RCC 7860 (cell line): ENCODE measurements at regions not wholly inside any gene's neighbourhood (a gene's known extent, or its start where the extent isn't known, plus 50 kb on each side); places are given as distances from the start of the nearest gene placed in this dataset.
A peak's percentile ranks its signal among the peaks of the same experiment; 100 is the strongest.
"Not testable (repeated sequence)": the region's sequence is repeated elsewhere in the genome, so short reads cannot be mapped to it uniquely, and the experiment has no call there.

Experiments
- DNase-seq: peaks from one replicate; pipeline ENCODE4 v3.0.0-alpha.2; 2015; ENCODE audit warnings: low spot score
- FAIRE-seq: peaks from 2 replicates; lab custom pipeline; 2012; peaks lifted over from hg19 to GRCh38; lab: Jason Lieb, UNC

DNA sequence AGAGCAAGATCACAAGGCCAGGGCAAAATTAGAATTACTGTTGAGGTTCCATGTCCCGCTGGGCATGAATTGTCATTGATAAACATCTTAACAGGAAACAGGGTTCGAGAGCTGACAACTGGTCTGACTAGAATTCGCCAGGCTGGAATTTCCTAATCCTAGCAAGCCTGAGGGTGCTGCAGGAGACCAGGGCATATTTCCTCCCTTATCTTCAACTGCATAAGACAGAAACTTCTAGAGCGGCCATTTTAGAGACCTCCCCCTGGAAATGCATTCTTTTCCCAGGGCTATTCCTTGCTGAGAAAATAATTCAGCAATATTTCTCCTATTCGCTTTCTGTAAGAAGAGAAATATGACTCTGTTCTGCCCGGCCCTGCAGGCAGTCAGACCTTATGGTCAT is 158.6 kb upstream of the CCN2 start:
- not testable (repeated sequence) for FAIRE-seq, DNase-seq

DNA sequence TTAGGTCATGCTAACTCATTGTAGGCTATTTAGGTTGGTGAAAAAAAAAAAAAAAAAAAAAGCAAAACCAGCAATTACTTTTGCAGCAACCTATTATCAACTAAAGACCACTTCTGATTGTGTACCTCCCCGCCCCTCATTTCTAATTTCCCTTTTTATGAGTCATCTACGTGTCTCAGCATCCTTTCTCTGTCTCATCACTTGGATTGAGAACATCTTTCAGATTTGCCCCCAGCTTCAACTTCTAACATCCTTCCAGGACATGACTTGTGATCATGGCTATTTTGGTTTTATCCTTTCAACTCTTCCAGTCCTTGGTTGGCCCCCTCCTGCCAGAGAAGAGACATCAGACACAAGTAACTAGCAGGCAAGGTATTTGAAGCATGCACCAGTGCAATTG is 156.7 kb upstream of the CCN2 start:
- FAIRE-seq (no peak), DNase-seq (no peak)

DNA sequence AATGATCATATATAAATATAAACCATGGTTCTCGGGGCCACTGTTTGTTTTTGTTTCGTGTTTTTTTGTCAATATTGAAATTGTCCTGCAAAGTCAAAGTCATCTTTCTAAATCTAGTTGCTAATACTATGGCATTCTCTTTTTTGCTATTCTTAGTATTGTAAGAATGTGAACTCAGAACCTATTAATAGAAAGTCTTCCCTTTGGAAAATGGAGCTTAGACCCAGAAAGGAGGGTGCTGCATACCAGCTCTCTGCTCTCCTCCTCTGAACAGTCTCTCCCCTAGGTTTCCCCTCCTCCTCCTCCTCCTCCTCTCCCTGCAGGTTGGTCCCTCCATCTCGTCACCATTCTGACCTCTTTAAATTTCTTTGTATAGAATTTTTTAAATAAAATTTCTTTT is 150.4 kb upstream of the CCN2 start:
- FAIRE-seq (no peak), DNase-seq (no peak)

DNA sequence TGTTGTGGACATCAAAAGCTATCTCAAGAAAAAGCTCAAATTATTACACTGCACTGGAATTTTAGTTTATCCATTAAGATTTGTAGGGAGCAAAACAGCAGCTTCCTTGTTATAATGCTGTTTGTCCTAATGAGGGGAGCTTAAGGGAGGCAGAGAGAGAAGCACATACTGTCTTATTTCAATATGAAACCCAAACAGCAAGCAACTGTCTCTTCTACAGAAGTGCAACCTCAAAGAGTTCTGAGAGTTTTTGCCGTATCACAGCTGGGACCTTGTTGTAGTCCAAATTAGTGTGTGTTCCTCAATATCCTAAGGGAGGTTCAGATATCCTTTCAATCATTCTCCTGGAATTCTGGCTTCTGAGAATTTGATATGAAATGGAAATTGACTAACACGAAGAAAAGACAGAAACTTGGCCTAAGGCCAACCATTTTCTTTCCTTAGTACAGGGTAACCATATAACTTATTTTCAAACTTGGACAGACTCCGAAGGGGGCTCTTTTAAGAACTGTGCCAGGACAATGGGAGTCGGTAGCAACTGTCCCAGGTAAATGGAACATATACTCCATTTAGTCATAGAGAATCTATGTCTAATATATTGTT is 149.3 kb upstream of the CCN2 start:
- FAIRE-seq, result no peak
- no peak for DNase-seq

DNA sequence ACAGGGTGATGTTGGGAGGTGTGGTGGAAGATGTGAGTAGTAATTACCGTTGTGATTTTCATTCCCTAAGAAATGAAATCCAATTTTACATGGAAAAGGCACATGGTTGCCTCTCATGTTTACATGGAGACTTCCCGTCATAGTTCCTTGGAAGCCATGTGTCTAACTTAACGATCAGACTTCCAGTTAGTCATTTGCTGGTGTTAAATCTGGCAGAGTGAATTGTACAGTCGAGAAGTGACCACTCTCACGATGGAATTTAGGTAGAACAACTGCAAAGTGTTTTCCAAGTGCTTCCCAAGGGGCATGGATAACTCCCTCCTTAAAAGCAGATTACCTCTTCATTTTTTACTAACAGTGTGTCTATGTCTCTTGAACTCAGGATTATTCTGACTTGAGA is 145.8 kb upstream of the CCN2 start:
- no peak for DNase-seq
- FAIRE-seq, result no peak

DNA sequence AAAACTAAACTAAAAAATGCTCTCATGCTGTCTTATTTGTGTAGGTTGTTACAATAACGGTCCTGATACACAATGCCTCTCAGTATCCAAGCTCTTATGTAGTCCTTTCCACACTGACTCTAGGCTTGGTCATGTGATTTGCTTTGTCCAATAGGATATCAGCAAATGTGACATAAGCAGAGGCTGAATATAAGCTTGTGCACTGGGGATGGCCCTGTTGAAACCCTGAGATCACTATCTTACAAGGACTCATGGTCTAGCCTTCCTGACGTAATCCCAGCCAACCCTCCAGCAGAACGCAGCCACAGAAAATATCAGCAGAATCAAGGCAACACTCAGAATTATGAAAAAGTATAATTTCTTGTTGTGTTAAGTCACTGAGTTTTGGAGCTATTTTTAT is 145.1 kb upstream of the CCN2 start:
- no peak for DNase-seq
- no peak for FAIRE-seq

DNA sequence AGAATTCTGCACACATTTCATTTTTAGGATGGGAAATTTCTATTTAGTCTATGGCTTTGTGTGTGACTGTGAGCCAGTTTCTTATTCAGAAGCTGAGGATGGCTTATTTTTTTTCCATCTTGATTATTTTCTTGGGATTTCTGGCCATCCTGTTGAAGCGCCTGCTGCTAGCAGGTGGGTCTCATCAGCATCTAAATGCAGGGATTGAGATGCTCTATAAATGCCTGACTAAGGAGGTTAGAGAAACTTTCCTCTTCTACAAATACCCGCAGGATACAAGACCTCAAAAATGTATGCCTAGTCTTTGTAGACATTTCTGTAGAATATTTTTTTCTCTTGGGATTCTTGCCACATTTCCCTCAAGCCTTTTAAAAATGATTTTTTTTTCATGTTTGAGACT is 138.0 kb upstream of the CCN2 start:
- DNase-seq (no peak), FAIRE-seq (no peak)

DNA sequence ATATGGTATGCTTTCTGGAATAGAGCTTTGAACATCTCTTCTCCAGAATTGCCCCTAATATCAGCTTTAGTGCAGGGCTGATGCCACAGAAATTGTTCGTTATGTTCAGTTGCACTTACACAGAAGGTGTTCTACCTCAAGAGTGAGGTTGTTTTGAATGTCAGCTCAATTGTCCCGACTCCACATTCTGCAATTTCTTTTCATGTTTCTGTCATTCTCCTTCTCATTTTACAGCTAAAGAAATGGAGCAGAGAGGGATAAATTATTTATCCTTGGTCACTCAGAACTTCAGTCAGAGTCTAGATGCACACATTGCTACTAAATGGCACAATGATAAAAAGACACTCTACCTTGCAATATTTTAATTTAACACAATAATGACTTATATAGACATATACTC is 137.0 kb upstream of the CCN2 start:
- DNase-seq, result no peak

DNA sequence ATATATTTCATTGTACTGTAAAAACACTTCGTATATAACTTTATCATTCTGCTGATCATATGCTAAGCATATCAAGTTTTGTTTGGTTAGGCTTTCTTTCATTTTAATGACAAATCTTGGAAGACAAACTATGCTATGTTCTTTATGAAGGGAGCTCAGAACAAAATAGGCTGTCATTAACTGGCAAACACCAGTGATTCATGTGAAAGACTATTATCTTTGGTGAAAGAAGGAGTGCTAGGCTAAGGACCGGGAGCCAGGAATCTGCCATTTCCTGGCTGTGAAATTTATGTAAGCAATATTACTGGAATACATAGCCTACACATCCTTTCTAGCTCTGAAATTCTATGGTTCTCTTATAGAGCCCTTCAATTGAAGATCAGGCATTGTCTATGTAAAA is 136.2 kb upstream of the CCN2 start:
- no peak for DNase-seq
- no peak for FAIRE-seq

More for the DNA sequence above, 137.0 kb upstream of the CCN2 start:
- no peak for FAIRE-seq

DNA sequence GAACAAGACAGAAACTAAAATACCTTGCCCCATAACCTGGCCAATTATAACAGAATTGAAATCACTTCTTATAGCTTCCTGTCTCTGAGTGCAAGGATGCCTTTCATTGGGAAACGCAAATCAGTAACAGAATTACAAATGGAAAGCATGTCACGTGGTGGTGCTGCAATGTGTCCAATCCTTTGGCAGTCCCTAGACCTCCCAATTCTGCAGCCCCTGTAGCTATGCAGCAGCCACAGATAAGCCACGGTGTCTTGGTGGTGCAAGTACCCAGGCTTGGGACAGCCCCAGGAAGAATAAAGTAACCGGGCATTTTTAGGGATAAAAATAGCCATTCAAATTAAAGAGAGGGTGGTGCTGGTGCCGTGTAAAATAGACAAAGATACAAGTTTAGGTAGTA is 134.6 kb upstream of the CCN2 start:
- no peak for FAIRE-seq
- DNase-seq, result no peak

DNA sequence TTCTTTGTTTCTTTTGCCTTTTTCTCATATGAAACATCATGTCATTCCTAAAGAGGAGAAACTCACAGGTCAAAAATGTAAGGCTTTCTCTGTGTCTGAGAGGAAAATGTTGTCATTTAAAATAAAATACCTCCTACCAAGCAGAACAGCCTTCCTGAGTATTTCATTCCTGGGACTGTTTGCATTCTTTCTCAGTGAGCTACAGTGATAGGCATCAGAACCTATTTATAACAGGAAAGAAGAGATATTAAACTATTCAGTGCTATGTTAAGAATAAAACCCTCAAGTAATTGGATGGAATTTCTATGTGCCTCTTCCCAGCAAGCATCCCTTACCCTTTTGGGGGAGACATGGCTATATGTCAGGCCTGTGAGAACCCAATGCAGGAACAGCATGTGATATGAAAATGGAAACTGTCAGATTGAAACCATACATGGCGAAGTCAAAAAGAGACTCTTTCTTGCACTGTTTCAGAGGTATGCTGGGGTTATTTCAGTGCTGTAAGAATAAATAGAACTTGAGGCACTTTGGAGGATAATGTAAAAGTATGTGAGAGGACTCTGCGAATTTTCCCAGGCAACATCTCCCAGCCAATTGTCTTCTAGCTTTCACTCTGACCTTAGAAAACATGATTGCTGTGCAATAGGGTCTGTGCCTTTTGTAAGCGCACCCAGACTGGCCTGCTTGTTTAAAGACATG is 133.8 kb upstream of the CCN2 start:
- DNase-seq (peak; percentile 86), FAIRE-seq (no peak)

DNA sequence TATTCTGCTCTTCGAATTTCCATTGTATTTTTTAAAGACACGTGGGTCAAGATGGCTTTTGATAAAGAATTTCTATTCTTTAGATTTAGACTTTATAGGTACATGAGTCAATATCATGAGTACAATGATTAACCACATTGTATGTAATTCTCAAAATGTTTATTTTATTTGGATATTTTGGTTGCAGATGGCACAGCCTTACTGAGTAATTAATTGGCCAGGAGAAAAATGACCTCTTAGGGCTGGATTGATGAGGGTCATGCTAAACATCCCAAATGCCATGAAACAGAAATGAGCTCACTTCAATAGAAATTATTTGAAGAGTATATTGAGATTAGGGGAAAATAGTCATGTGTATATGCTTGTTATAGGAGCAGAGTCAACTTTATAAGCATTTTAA is 131.2 kb upstream of the CCN2 start:
- DNase-seq (no peak), FAIRE-seq (no peak)

DNA sequence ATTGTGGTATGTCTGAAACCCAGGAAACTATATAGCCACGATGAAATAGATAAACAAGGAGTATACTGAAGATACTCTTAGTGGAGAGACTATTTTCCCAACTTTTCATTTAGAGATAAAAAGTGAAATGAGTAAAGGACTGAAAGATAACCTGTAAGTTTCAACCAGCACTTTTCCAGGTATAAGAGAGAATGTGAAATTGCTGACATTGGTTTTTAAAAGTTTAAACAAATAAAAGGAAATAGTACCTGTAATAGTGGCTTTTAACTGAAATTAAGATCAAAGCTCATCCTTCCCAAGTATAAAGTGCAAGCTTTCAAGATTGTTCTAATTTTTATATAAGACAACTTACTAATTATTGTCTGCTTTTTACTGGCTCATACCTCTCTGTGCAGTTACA is 130.2 kb upstream of the CCN2 start:
- FAIRE-seq (no peak), DNase-seq (no peak)

DNA sequence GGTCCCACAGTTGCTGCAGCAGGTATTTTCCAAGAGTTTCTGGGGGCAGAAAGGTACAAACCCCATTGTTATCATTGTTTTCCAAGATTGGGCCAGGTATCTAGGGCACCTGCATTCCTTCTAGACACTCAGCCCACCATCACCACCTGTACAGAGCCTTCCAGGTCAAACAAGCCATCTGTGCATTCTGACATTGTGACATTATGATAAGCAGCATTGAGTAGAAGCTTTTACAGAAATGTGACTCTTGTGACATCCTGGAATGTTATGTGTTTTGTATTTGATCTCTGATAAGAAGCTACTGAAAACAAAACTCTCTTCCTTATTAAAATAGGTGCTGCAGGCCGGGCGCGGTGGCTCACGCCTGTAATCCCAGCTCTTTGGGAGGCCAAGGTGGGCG is 128.1 kb upstream of the CCN2 start:
- DNase-seq (no peak), FAIRE-seq (no peak)

DNA sequence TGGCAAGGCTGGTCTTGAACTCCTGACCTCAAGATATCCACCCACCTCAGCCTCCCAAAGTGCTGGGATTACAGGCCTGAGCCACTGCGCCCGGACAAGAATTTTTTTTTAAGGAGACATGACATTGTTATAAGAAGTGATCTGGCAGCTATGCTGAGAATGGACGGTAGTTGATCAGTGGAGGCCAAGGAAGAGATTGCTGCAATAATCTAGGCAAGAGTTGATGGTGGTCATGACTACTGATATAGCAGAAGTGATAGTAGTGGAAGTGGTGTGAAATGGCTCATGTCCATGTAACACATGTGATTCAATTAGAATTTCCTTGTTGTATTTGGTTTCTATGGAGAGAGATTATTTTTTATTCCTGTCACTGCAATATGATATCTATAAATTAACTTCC is 125.3 kb upstream of the CCN2 start:
- DNase-seq, result no peak
- FAIRE-seq, result no peak

DNA sequence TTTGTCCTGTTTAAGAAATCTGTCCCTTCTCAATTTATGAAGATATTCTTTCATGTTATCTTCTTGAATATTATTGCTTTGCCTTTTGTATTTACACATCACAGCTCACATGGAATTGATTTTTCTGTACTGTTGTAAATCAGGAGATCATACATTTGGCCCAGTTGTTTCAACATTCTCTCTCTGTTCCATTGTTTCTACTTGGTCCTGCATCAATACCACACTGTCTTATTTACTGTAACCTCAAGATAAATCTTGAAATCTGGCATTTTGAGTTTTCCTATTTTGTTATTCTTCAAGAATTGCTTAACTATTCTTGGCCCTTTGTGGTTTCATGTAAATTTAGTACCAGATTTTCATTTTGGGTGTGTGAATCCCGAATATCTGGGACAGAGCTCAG is 121.7 kb upstream of the CCN2 start:
- FAIRE-seq (no peak), DNase-seq (no peak)

DNA sequence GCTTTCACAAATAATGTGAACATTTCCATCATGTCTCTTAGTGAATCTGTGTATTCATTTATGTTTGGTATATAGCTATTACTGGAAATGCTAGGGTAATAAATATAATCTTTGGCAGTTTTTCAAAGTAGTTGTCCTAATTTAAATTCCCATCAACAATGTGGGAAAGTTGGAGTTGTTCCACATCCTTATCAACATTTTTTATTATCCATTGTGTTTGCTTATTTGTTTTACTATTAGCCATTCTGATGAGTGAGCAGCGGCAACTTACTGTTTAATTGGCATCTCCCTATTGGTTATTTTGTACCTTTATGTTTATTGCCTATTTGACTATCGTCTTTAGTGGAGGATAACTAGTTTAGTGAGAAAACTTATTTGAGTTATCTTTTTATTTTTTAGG is 121.1 kb upstream of the CCN2 start:
- FAIRE-seq (no peak), DNase-seq (no peak)

DNA sequence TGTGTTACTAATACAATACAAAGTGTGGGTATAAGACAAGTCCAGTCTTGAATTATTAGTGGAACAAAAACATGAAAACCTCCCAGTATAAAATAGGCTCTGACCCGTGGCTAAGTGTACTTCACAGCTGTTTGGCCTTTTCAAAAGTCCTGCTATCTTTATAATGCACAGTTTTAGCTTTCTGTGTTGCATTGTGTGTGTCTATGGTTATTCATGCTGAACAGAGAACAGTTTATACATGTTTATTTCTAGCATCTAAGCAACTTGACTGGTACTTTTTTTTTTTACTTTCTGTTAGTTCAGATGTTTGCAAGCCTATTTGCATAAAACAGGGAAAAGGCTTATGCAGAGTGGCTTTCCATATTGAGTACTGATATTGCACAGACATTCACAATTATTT is 119.2 kb upstream of the CCN2 start:
- FAIRE-seq (no peak), DNase-seq (no peak)

DNA sequence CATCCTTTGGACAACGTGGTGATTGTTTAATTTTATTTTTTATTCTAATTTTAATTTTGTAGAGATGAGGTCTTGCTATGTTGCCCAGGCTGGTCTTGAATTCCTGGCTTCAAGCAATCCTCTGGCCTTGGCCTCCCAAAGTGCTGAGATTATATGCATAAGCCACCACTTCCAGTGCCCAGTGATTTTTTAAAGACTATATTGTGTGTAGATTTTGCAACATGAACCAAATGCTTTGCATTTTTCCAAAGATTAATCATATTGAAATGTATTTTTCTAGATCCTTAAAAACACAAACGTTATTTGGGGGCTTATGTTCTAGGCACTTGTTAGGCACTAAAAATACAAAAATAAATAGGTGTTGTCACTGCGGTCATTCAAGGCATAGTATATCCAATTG is 117.6 kb upstream of the CCN2 start:
- no peak for DNase-seq
- FAIRE-seq, result no peak

DNA sequence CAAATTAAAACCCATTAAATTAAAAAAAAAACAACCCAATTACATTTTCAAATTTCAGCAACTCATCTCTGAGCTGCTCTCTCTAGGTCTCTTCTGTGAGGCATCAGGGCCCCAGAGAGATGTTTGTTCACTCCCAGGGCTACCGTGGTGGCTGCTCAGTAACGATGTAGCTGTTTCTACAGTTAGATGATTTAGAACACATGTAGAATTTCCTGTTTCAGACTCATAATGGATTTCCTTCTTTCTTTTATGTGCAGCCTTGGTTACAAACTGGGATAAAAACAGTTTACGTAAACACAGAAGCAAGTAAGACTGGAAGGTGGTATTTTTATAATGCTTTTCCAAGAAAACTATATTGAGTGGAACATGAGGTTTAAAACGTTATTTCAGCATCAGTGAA is 116.1 kb upstream of the CCN2 start:
- DNase-seq, result no peak
- FAIRE-seq, result no peak

DNA sequence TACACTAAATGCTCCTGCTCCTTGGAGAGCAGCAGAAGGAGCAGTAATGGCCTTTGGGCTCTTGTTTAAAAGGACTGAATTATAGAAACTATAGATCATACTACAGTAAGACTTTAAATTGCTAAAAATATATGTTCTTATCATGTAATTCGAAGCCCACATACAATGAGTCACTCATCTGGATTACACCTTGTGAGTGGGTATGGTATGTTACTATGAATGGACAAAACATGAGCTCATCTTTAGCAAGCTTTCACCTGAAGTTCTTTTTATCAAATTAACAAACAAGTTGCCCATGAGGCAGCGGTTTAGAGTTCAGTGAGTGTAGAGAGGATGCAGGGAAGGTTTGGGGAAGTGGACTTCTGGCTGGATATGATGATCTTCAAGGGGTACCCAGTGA is 114.4 kb upstream of the CCN2 start:
- no peak for FAIRE-seq
- no peak for DNase-seq

DNA sequence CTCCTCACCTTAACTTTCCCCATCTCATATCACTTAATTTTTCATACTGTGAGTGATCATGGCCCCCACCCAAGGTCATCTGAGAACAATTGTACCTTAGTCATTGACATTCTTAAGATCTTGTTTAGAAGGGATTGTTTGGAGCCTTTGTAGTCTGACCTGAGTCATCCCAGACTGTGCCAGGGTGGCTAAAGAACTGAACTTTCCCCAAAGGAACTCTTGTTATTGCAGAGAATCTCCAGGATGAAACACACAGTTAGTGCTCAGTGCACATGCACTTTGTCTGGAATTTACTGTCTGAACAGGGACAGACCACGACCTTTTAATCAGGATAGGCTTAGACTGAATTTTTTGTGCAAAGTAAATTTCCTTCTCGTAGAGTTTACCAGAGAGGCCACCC is 112.6 kb upstream of the CCN2 start:
- FAIRE-seq (no peak), DNase-seq (peak; percentile 62)

DNA sequence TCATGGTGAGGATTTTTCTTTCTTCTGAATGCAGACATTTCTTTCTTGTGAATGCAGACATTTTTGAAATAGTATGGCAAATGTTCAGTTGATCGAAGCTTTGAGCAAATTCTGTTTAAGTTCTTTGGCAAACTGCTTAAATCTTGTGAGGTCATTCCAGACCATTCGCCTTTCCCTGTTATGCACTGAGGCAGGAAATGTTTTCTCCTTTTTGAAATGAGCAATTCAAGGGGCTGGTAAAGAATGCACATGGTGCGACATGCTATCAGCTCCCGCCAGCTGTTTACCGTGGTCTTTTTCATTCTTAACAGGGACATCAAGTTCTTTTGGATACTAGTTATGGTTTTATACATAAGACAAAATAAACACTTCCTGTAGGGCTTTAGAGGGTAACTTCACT is 112.0 kb upstream of the CCN2 start:
- DNase-seq (no peak), FAIRE-seq (no peak)
